ENCODE measurements at regions not wholly inside any gene's neighbourhood (a gene's known extent, or its start where the extent isn't known, plus 50 kb on each side); places are given as distances from the start of the nearest gene placed in this dataset.

DNA sequence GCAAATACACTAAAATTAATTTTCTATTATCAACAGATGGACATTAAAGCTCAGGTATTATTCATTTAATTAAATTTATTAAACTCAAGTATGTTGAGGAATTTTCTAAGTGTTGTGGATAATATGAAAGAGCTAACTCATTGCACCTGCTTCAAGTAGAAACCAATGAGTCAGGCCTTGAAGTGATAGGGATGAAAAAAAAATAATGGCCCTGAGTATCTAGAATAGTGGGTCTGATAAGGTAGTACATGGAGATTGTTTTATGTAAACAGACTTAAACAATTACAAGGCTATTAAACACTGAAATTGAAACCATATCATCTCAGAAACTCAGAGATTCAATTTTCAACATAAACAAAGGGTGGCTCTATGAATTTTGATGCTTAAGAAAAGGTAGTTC, 857.1 kb upstream of the GBE1 start:
- TF ChIP-seq, protein P1, sequence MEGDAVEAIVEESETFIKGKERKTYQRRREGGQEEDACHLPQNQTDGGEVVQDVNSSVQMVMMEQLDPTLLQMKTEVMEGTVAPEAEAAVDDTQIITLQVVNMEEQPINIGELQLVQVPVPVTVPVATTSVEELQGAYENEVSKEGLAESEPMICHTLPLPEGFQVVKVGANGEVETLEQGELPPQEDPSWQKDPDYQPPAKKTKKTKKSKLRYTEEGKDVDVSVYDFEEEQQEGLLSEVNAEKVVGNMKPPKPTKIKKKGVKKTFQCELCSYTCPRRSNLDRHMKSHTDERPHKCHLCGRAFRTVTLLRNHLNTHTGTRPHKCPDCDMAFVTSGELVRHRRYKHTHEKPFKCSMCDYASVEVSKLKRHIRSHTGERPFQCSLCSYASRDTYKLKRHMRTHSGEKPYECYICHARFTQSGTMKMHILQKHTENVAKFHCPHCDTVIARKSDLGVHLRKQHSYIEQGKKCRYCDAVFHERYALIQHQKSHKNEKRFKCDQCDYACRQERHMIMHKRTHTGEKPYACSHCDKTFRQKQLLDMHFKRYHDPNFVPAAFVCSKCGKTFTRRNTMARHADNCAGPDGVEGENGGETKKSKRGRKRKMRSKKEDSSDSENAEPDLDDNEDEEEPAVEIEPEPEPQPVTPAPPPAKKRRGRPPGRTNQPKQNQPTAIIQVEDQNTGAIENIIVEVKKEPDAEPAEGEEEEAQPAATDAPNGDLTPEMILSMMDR (IDR thresholded peaks at IDR 0.05) = no peak
- TF ChIP-seq HDAC2 (IDR thresholded peaks at IDR 0.05) = no peak
- TF ChIP-seq, protein P2, sequence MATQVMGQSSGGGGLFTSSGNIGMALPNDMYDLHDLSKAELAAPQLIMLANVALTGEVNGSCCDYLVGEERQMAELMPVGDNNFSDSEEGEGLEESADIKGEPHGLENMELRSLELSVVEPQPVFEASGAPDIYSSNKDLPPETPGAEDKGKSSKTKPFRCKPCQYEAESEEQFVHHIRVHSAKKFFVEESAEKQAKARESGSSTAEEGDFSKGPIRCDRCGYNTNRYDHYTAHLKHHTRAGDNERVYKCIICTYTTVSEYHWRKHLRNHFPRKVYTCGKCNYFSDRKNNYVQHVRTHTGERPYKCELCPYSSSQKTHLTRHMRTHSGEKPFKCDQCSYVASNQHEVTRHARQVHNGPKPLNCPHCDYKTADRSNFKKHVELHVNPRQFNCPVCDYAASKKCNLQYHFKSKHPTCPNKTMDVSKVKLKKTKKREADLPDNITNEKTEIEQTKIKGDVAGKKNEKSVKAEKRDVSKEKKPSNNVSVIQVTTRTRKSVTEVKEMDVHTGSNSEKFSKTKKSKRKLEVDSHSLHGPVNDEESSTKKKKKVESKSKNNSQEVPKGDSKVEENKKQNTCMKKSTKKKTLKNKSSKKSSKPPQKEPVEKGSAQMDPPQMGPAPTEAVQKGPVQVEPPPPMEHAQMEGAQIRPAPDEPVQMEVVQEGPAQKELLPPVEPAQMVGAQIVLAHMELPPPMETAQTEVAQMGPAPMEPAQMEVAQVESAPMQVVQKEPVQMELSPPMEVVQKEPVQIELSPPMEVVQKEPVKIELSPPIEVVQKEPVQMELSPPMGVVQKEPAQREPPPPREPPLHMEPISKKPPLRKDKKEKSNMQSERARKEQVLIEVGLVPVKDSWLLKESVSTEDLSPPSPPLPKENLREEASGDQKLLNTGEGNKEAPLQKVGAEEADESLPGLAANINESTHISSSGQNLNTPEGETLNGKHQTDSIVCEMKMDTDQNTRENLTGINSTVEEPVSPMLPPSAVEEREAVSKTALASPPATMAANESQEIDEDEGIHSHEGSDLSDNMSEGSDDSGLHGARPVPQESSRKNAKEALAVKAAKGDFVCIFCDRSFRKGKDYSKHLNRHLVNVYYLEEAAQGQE (IDR thresholded peaks at IDR 0.05) = no peak
- no peak for TF ChIP-seq POLR2A (IDR thresholded peaks at IDR 0.05; ENCODE audit: low read length)
- TF ChIP-seq, protein P3, sequence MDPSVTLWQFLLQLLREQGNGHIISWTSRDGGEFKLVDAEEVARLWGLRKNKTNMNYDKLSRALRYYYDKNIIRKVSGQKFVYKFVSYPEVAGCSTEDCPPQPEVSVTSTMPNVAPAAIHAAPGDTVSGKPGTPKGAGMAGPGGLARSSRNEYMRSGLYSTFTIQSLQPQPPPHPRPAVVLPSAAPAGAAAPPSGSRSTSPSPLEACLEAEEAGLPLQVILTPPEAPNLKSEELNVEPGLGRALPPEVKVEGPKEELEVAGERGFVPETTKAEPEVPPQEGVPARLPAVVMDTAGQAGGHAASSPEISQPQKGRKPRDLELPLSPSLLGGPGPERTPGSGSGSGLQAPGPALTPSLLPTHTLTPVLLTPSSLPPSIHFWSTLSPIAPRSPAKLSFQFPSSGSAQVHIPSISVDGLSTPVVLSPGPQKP (IDR thresholded peaks at IDR 0.05; ENCODE audit: low read depth, low read length) = no peak
- no peak for TF ChIP-seq RAD21 (conservative IDR thresholded peaks at IDR 0.05 in 1 of 2, IDR thresholded peaks at IDR 0.05 in 1 of 2)
- TF ChIP-seq, protein P4, sequence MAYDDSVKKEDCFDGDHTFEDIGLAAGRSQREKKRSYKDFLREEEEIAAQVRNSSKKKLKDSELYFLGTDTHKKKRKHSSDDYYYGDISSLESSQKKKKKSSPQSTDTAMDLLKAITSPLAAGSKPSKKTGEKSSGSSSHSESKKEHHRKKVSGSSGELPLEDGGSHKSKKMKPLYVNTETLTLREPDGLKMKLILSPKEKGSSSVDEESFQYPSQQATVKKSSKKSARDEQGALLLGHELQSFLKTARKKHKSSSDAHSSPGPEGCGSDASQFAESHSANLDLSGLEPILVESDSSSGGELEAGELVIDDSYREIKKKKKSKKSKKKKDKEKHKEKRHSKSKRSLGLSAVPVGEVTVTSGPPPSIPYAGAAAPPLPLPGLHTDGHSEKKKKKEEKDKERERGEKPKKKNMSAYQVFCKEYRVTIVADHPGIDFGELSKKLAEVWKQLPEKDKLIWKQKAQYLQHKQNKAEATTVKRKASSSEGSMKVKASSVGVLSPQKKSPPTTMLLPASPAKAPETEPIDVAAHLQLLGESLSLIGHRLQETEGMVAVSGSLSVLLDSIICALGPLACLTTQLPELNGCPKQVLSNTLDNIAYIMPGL (CRISPR knock-in tag; IDR thresholded peaks at IDR 0.05; ENCODE audit: borderline replicate concordance) = no peak
- no peak for TF ChIP-seq NR3C1 (IDR thresholded peaks at IDR 0.05)
- TF ChIP-seq SMC3 (IDR thresholded peaks at IDR 0.05) = no peak
